ENCODE measurements at regions not wholly inside any gene's neighbourhood (a gene's known extent, or its start where the extent isn't known, plus 50 kb on each side); places are given as distances from the start of the nearest gene placed in this dataset.

DNA sequence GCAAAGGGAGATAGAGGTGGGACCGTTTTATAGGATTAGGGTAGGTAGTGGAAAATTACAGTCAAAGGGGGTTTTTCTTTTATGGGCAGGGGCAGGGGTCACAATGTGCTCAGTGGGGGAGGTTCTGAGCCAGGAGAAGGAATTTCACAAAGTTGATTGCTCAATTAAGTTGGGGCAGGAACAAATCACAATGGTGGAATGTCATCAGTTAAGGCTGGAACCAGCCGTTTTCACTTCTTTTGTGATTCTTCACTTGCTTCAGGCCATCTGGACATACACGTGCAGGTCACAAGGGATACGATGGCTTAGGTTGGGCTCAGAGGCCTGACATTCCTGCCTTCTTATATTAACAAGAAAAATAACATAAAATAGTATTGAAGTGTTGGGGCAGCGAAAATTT, 453.8 kb downstream of the VGLL3 start:
- Mint-ChIP-seq H3K9me3 (peaks cover 22% of the 10 kb centered on the region), H3K4me3 (no peak overlapping the region), H3K36me3 (peaks cover 25% of the 10 kb centered on the region), H3K27me3 (ENCODE audit: low read depth) (peaks cover 3% of the 10 kb centered on the region; the same call in 1 of the 2 replicates), H3K27ac (no peak overlapping the region), H3K4me1 (no peaks in the 10 kb centered on the region)
- no peak for ATAC-seq
- POLR2A ChIA-PET = no interaction called here
- no peak for DNase-seq (ENCODE audit: low spot score)
- CTCF ChIA-PET = no interaction called here
- no peak for TF ChIP-seq RELA (CRISPR knock-in tag; IDR thresholded peaks at IDR 0.05; ENCODE audit: borderline replicate concordance)
- TF ChIP-seq EMX1 (CRISPR knock-in tag; IDR thresholded peaks at IDR 0.05) = no peak
- no peak for TF ChIP-seq ZNF396 (CRISPR knock-in tag; IDR thresholded peaks at IDR 0.05; ENCODE audit: borderline replicate concordance)
- TF ChIP-seq HMGA2 (CRISPR knock-in tag; IDR thresholded peaks at IDR 0.05) = no peak
- TF ChIP-seq, protein P1, sequence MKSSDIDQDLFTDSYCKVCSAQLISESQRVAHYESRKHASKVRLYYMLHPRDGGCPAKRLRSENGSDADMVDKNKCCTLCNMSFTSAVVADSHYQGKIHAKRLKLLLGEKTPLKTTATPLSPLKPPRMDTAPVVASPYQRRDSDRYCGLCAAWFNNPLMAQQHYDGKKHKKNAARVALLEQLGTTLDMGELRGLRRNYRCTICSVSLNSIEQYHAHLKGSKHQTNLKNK (CRISPR knock-in tag; IDR thresholded peaks at IDR 0.05) = no peak
- TF ChIP-seq GTF2I (CRISPR knock-in tag; conservative IDR thresholded peaks at IDR 0.05) = no peak
- TF ChIP-seq, protein P2, sequence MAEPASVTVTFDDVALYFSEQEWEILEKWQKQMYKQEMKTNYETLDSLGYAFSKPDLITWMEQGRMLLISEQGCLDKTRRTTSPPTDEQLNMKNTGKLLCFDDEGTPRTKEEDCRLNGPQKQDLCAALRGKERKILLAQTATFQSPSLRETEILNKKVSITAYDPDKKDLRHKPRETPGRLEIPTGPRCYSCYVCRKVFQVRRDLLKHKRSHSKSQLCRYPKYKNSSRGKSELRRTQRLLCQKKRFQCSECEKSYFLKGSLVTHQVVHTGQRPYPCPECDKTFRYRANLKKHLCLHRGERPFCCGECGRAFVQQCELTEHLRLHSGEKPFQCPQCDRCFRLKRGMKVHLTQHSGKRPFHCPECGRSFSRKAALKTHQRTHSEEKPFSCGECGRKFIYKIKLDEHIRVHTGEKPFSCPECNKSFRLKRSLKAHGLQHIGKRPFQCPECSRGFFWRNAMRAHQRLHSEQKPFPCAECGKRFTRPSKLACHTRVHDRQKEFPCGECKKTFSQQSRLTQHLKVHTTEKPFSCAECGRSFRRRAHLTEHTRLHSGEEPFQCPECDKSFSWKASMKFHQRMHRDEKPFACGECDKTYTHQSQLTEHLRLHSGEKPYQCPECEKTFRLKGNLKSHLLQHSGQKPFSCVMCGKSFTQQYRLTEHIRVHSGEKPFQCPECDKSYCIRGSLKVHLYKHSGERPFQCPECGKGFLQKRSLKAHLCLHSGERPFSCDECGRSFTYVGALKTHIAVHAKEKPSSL (CRISPR knock-in tag; conservative IDR thresholded peaks at IDR 0.05) = no peak
- TF ChIP-seq, protein P3, sequence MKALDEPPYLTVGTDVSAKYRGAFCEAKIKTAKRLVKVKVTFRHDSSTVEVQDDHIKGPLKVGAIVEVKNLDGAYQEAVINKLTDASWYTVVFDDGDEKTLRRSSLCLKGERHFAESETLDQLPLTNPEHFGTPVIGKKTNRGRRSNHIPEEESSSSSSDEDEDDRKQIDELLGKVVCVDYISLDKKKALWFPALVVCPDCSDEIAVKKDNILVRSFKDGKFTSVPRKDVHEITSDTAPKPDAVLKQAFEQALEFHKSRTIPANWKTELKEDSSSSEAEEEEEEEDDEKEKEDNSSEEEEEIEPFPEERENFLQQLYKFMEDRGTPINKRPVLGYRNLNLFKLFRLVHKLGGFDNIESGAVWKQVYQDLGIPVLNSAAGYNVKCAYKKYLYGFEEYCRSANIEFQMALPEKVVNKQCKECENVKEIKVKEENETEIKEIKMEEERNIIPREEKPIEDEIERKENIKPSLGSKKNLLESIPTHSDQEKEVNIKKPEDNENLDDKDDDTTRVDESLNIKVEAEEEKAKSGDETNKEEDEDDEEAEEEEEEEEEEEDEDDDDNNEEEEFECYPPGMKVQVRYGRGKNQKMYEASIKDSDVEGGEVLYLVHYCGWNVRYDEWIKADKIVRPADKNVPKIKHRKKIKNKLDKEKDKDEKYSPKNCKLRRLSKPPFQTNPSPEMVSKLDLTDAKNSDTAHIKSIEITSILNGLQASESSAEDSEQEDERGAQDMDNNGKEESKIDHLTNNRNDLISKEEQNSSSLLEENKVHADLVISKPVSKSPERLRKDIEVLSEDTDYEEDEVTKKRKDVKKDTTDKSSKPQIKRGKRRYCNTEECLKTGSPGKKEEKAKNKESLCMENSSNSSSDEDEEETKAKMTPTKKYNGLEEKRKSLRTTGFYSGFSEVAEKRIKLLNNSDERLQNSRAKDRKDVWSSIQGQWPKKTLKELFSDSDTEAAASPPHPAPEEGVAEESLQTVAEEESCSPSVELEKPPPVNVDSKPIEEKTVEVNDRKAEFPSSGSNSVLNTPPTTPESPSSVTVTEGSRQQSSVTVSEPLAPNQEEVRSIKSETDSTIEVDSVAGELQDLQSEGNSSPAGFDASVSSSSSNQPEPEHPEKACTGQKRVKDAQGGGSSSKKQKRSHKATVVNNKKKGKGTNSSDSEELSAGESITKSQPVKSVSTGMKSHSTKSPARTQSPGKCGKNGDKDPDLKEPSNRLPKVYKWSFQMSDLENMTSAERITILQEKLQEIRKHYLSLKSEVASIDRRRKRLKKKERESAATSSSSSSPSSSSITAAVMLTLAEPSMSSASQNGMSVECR (CRISPR knock-in tag; IDR thresholded peaks at IDR 0.05; ENCODE audit: borderline replicate concordance) = no peak
- TF ChIP-seq, protein P4, sequence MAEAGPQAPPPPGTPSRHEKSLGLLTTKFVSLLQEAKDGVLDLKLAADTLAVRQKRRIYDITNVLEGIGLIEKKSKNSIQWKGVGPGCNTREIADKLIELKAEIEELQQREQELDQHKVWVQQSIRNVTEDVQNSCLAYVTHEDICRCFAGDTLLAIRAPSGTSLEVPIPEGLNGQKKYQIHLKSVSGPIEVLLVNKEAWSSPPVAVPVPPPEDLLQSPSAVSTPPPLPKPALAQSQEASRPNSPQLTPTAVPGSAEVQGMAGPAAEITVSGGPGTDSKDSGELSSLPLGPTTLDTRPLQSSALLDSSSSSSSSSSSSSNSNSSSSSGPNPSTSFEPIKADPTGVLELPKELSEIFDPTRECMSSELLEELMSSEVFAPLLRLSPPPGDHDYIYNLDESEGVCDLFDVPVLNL (CRISPR knock-in tag; IDR thresholded peaks at IDR 0.05; ENCODE audit: borderline replicate concordance, low read depth) = no peak

DNA sequence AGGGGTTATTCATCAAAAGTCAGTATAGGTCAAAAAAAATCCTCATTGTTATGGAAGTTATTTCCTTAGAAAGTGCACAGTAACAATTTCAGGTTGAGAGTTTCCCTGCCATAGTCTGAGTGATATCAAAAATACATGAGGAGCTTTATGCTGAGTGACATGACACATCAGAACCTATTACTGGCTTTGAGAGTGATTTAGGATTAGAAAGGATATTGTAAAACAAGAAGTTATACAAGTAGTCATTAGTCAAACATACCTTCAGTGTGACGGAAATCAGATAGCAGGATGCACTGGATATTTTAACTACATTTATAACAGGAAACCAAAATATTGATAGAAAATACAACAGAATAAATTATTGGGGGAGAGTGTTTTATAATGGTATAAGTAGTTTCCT, 471.1 kb downstream of the VGLL3 start:
- ChIA-PET POLR2A (no interaction called here), CTCF (no interaction called here)
- Mint-ChIP-seq H3K9me3 (peaks cover 5% of the 10 kb centered on the region), H3K27me3 (ENCODE audit: low read depth) (no peaks in the 10 kb centered on the region), H3K27ac (no peak overlapping the region), H3K4me3 (no peak overlapping the region), H3K4me1 (peaks cover 4% of the 10 kb centered on the region; the same call in 1 of the 2 replicates), H3K36me3 (no peaks in the 10 kb centered on the region)
- DNase-seq (ENCODE audit: low spot score) (no peak), ATAC-seq (no peak)
- TF ChIP-seq, protein P5, sequence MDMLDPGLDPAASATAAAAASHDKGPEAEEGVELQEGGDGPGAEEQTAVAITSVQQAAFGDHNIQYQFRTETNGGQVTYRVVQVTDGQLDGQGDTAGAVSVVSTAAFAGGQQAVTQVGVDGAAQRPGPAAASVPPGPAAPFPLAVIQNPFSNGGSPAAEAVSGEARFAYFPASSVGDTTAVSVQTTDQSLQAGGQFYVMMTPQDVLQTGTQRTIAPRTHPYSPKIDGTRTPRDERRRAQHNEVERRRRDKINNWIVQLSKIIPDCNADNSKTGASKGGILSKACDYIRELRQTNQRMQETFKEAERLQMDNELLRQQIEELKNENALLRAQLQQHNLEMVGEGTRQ (CRISPR knock-in tag; IDR thresholded peaks at IDR 0.05) = no peak
- TF ChIP-seq, protein P6, sequence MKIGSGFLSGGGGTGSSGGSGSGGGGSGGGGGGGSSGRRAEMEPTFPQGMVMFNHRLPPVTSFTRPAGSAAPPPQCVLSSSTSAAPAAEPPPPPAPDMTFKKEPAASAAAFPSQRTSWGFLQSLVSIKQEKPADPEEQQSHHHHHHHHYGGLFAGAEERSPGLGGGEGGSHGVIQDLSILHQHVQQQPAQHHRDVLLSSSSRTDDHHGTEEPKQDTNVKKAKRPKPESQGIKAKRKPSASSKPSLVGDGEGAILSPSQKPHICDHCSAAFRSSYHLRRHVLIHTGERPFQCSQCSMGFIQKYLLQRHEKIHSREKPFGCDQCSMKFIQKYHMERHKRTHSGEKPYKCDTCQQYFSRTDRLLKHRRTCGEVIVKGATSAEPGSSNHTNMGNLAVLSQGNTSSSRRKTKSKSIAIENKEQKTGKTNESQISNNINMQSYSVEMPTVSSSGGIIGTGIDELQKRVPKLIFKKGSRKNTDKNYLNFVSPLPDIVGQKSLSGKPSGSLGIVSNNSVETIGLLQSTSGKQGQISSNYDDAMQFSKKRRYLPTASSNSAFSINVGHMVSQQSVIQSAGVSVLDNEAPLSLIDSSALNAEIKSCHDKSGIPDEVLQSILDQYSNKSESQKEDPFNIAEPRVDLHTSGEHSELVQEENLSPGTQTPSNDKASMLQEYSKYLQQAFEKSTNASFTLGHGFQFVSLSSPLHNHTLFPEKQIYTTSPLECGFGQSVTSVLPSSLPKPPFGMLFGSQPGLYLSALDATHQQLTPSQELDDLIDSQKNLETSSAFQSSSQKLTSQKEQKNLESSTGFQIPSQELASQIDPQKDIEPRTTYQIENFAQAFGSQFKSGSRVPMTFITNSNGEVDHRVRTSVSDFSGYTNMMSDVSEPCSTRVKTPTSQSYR (CRISPR knock-in tag; IDR thresholded peaks at IDR 0.05) = no peak
- TF ChIP-seq, protein P7, sequence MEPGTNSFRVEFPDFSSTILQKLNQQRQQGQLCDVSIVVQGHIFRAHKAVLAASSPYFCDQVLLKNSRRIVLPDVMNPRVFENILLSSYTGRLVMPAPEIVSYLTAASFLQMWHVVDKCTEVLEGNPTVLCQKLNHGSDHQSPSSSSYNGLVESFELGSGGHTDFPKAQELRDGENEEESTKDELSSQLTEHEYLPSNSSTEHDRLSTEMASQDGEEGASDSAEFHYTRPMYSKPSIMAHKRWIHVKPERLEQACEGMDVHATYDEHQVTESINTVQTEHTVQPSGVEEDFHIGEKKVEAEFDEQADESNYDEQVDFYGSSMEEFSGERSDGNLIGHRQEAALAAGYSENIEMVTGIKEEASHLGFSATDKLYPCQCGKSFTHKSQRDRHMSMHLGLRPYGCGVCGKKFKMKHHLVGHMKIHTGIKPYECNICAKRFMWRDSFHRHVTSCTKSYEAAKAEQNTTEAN (CRISPR knock-in tag; IDR thresholded peaks at IDR 0.05) = no peak
- TF ChIP-seq, protein P1 (CRISPR knock-in tag; IDR thresholded peaks at IDR 0.05) = no peak
- TF ChIP-seq HMGA2 (CRISPR knock-in tag; IDR thresholded peaks at IDR 0.05) (no peak), FOXK1 (CRISPR knock-in tag; IDR thresholded peaks at IDR 0.05) (no peak), KAT7 (CRISPR knock-in tag; IDR thresholded peaks at IDR 0.05; ENCODE audit: borderline replicate concordance) (no peak), SP1 (CRISPR knock-in tag; conservative IDR thresholded peaks at IDR 0.05) (no peak)
- TF ChIP-seq, protein P8, sequence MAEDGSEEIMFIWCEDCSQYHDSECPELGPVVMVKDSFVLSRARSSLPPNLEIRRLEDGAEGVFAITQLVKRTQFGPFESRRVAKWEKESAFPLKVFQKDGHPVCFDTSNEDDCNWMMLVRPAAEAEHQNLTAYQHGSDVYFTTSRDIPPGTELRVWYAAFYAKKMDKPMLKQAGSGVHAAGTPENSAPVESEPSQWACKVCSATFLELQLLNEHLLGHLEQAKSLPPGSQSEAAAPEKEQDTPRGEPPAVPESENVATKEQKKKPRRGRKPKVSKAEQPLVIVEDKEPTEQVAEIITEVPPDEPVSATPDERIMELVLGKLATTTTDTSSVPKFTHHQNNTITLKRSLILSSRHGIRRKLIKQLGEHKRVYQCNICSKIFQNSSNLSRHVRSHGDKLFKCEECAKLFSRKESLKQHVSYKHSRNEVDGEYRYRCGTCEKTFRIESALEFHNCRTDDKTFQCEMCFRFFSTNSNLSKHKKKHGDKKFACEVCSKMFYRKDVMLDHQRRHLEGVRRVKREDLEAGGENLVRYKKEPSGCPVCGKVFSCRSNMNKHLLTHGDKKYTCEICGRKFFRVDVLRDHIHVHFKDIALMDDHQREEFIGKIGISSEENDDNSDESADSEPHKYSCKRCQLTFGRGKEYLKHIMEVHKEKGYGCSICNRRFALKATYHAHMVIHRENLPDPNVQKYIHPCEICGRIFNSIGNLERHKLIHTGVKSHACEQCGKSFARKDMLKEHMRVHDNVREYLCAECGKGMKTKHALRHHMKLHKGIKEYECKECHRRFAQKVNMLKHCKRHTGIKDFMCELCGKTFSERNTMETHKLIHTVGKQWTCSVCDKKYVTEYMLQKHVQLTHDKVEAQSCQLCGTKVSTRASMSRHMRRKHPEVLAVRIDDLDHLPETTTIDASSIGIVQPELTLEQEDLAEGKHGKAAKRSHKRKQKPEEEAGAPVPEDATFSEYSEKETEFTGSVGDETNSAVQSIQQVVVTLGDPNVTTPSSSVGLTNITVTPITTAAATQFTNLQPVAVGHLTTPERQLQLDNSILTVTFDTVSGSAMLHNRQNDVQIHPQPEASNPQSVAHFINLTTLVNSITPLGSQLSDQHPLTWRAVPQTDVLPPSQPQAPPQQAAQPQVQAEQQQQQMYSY (CRISPR knock-in tag; IDR thresholded peaks at IDR 0.05) = no peak

Measured in WTC11 (cell line).